GM21526 (cell line): ENCODE measurements at regions not wholly inside any gene's neighbourhood (a gene's known extent, or its start where the extent isn't known, plus 50 kb on each side); places are given as distances from the start of the nearest gene placed in this dataset.

Source experiments
- ATAC-seq: cut with Tn5 transposase; IDR thresholded peaks from one replicate; pipeline ENCODE4 v1.9.1; 2021; ENCODE audit warnings: moderate library complexity; ENCODE audit not compliant: unreplicated experiment, low FRiP score

DNA sequence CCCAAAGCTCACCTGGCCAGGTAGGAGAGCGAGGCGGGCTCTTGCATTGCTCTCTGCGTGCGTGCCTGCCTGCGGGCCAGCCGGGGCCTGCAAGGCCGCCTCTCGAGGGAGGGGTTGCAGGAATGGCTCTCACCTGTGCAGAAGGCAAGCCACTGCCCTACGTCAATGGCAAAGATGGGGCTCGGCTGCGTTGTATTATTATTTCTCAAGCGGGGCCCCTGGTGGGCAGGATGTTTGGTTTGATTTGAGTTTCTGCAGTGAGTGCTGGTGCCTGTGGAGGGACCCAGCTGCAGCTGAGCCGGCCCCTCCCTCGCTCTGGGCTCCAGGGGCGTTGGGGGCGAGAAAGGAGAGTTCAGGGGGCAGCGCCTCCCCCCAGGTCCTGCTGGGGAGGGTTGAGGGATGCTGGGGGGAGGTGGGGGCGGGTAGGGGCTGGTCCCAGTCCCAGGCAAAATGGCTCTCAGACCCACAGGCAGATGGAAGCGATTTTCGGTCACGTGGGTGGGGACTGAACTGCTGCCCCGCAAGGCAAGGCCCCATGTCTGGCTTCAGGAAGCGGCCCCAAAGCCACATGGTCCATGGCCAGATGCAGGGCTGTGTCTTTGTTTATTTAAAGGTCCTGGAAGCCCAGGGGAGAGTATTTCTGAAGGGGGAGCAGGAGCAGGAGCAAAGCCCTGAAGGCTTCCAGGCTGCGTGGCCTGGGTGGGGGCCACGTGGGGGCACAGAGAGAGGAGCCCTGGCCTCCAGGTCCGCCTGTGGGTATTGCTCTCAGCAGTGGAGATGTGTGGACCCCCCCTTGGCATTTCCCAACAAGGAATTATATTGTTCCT is 338.8 kb downstream of the SEC14L1 start:
- ATAC-seq, result no peak

- no peak for ATAC-seq
Observed at GRCh38 chr17:77480199-77480508, 339.4 kb downstream of the SEC14L1 start.

- no peak for ATAC-seq
Observed at GRCh38 chr17:77480509-77481215, 339.9 kb downstream of the SEC14L1 start.

GRCh38 chr17:77481476-77482374 is 341.0 kb downstream of the SEC14L1 start:
- ATAC-seq, result no peak

GRCh38 chr17:77482375-77483127 is 341.8 kb downstream of the SEC14L1 start:
- no peak for ATAC-seq

GRCh38 chr17:77483128-77483598 is 342.4 kb downstream of the SEC14L1 start:
- ATAC-seq, result no peak

- ATAC-seq, result no peak
Observed at GRCh38 chr17:77484111-77484510, 343.3 kb downstream of the SEC14L1 start.

GRCh38 chr17:77485089-77485833 is 344.5 kb downstream of the SEC14L1 start:
- no peak for ATAC-seq

DNA sequence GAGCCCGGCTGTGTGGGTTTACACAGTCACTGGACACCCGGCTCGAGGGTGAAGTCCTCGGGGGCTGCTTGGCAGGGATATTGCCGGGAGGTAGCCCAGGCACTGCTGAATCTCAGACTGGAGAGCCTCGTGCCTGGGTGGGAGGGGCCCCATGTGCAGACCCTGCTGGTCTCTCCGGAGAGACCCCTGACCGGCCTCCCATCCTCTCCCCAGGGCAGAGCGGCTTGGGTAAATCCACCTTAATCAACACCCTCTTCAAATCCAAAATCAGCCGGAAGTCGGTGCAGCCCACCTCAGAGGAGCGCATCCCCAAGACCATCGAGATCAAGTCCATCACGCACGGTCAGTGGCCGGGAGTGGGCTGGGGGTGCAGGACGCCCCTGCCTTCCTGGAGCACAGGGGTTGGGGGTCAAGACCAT is 346.5 kb downstream of the SEC14L1 start:
- ATAC-seq, result no peak

- ATAC-seq, result no peak
Observed at GRCh38 chr17:77487677-77488530, 347.1 kb downstream of the SEC14L1 start.

DNA sequence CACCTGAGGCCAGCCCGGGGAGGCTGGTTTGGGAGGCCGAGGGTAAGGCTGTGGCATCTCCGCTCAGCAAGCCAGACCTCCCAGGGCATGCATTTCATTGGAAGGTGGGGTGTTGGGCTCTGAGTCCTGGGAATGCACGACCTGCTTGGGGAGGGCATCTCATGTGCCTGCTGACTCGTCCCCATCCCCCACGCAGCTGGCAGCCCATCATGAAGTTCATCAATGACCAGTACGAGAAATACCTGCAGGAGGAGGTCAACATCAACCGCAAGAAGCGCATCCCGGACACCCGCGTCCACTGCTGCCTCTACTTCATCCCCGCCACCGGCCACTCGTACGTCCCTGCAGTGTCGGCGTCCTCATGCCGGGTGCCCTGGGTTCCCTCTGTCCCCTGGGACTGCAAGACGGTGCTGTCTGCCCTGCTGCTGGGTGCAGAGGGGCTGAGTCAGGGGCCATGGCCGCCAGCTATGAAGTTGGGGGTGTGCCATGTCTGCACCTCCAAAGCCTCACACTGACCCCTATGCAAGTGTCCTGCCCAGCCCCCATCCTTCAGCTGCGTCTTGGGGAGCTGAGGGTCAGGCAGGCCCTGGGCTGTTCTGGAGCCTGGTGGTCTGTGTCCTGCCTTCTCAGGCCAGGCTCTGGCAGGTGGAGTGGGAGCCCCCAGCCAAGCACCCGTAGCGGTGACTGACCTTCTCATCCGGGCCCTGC is 347.9 kb downstream of the SEC14L1 start:
- ATAC-seq, result no peak

DNA sequence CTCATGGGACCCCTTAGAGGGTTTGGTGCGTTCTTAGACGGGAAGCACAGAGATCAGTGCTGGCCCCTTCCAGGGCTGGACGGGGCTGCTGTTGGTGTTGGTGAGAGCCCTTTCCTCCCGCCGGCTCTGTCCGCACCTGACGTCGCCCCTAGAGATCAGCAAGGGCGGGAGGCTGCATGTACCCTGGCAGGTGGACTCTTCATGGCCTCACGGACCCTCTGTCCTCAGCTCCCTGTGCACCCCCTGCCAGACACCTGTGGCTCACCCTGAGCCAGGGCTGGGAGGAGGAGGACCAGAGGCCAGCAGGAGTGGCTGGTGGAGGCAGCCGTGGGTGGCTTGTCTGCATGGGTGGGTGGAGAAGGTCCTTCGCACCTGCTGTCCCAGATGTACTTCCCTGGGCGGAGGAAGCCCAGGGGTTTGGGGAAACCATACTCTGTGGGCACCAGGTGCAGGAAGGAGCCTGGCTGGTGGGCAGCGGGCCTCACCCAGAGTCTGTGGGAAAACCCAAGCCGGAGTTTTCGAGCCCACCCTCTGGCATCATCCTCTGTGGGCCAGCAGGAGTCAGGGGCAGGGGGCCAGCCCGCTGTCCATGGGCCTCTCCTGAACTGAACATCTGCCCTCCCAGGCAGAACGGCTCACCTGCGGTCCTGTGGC is 348.6 kb downstream of the SEC14L1 start:
- no peak for ATAC-seq

DNA sequence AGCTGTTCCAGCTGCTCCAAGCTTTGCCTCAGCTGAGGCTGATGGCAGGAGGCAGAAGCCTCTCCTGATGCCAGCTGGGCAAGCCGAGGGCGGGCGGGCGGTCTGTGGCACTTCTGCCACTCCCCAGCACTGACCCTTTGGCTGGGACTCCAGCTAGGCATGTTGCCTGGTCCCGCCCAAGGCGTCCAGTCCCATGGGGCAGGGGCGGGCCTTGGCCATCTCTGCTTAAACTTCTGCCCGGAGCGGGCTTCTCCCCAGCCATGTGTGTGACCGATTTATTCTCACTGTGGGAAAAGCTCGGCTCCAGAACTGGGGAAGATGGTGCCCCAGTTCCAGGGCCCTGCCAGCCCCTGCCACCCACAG is 349.1 kb downstream of the SEC14L1 start:
- no peak for ATAC-seq

- no peak for ATAC-seq
Observed at GRCh38 chr17:77490361-77491183, 349.8 kb downstream of the SEC14L1 start.

DNA sequence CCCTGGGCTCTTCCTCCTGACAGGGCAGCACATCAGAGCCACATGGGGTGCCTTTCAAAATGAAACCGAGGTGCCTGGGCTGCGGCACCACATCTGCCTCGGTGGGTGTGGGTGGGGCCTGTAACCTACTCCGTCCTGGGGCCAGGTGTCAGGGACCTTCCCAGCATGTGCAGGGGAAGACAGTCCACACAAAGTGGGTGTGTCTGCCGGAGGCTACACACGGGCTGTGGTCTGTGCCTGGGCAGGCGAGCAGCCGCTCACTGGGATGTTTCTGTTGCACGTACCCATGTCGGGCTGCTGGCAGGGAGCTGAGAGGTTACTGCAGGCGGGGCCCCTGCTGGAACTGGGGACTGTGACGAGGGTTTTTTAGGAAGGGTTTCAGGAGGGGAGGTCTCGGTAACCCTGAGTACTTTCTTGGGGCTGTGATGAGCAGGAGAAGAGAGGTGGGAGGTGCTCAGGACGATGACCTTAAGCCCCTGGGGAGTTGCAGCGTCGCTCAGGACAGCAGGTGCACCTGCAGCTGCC is 351.2 kb downstream of the SEC14L1 start:
- no peak for ATAC-seq

DNA sequence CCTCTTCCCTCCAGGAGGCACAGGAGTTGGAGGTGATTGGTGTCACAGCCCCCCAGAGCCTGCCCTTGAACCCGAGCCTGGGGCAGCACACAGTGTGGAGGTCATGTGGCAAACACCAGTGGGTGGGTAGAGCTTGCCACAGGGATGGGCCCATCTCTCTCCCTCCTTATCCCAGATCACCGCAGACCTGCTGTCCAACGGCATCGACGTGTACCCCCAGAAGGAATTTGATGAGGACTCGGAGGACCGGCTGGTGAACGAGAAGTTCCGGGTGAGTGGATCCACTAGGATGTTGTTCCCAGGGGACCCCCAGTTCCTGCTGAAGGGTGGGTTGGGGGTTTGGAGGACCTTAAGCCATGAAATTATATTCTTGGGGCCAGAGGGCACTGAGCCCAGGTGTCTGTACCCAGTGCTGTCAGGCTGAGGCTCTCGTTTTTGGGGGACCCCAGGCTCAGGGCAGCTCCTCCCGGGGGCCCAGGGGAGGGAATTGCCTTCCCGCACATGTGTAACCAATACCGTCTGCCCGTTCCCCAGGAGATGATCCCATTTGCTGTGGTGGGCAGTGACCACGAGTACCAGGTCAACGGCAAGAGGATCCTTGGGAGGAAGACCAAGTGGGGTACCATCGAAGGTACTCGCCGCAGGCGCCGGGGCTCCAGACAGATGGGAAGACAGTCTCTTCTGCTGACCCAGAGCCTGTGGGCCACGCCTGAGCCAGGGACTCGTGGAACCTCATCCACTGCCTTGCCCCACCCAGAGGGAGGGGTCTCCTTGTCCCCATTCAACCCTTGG is 351.9 kb downstream of the SEC14L1 start:
- ATAC-seq, result no peak
